SU-DHL-6 (cell line): ENCODE measurements at regions not wholly inside any gene's neighbourhood (a gene's known extent, or its start where the extent isn't known, plus 50 kb on each side); places are given as distances from the start of the nearest gene placed in this dataset.

ENCODE experiments used
- H2AFZ ChIP-seq: fragments of 200-600 bp; sonication (generic); 2 replicates; pipeline ENCODE4 v1.6.1; 2014; ENCODE audit warnings: low read depth, mild to moderate bottlenecking, moderate library complexity, mixed read lengths, antibody characterized with exemption, low read length; ENCODE audit not compliant: severe bottlenecking
- H3F3A ChIP-seq: fragments of 200-600 bp; shearing (Covaris generic); 2 replicates; pipeline ENCODE4 v1.6.0; 2016; ENCODE audit warnings: antibody characterized with exemption, mild to moderate bottlenecking; ENCODE audit not compliant: insufficient read depth
- H3K27ac ChIP-seq: fragments of 200-600 bp; sonication (generic); 2 replicates; pipeline ENCODE4 v1.5.1; 2016; ENCODE audit warnings: low read depth, mild to moderate bottlenecking, low read length, moderate library complexity, mixed read lengths
- H3K27me3 ChIP-seq: fragments of 200-600 bp; sonication (generic), shearing (Covaris generic); 2 replicates; pipeline ENCODE4 v1.6.0; 2014; ENCODE audit warnings: mild to moderate bottlenecking, low read length
- H3K36me3 ChIP-seq: fragments of 200-600 bp; sonication (generic); 2 replicates; pipeline ENCODE4 v1.6.1; 2014; ENCODE audit warnings: mild to moderate bottlenecking, low read length, mixed read lengths
- H3K4me2 ChIP-seq: fragments of 300-600, 200-600 bp; shearing (Covaris generic), sonication (generic); 2 replicates; pipeline ENCODE4 v1.6.0; 2014; ENCODE audit warnings: low read length, low read depth, mild to moderate bottlenecking; ENCODE audit not compliant: poor library complexity, severe bottlenecking
- H3K4me3 ChIP-seq: fragments of 200-600 bp; sonication (generic); 2 replicates; pipeline ENCODE4 v1.5.1; 2014; ENCODE audit warnings: antibody characterized with exemption, low read length, mild to moderate bottlenecking, mixed read lengths; ENCODE audit not compliant: insufficient read depth, poor library complexity, severe bottlenecking
- H3K79me2 ChIP-seq: fragments of 200-600 bp; sonication (generic); 2 replicates; pipeline ENCODE4 v1.6.1; 2014; ENCODE audit warnings: mild to moderate bottlenecking, low read length, moderate library complexity; ENCODE audit not compliant: insufficient read depth
- H3K9ac ChIP-seq: fragments of 200-600 bp; sonication (generic); 2 replicates; pipeline ENCODE4 v1.7.0; 2014; ENCODE audit warnings: mild to moderate bottlenecking, low read length
- H3K9me2 ChIP-seq: fragments of 200-600 bp; sonication (generic); replicated peaks from 2 replicates; pipeline ENCODE4 v1.6.1; 2014; ENCODE audit warnings: low read length; ENCODE audit not compliant: insufficient read depth
- H3K9me3 ChIP-seq: fragments of 200-600 bp; sonication (generic); 2 replicates; pipeline ENCODE4 v1.6.1; 2014; ENCODE audit warnings: low read length, mixed read lengths; ENCODE audit not compliant: insufficient read depth
- H4K20me1 ChIP-seq: fragments of 200-600 bp; sonication (generic); 2 replicates; pipeline ENCODE4 v1.6.1; 2014; ENCODE audit warnings: low read depth, mild to moderate bottlenecking, antibody characterized with exemption, low read length, moderate library complexity, mixed read lengths
- EZH2phosphoT487 ChIP-seq: fragments of 200-600 bp; sonication (generic), shearing (Covaris generic); conservative IDR thresholded peaks from 2 replicates; pipeline ENCODE4 v1.6.1; 2018; ENCODE audit warnings: mild to moderate bottlenecking, antibody characterized with exemption, low read length, moderate library complexity, mixed read lengths
- TF ChIP-seq, protein P1 (sequence below): fragments of 200-600 bp; sonication (generic); IDR thresholded peaks from one replicate; pipeline ENCODE4 v1.5.1; 2017; ENCODE audit warnings: antibody characterized with exemption, mild to moderate bottlenecking, low read length, moderate library complexity; ENCODE audit not compliant: insufficient read depth, poor library complexity, severe bottlenecking

DNA sequence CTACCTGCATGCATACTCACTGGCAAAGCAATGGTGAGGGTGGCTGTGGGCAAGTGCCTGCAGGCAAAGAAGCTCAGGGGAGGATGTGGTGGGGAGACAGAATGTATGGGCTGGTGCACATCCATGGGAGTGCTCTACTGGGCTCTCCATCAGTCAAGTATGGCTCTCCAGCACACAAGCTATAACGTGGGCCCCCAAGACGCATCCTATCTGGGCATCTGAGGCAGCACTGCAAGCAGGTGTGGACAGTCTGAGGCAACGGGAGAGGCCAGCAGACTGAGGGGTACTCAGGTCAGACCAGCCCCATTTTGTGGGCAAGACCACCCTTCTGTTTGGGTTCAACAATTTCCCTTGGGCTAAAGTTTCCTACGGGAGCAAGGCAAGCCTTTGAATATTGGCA, 1227.8 kb downstream of the FAM133A start:
- Histone ChIP-seq H3K4me2 (no peak overlapping the region), H3F3A (no peaks in the 10 kb centered on the region), H4K20me1 (no peaks in the 10 kb centered on the region), H3K9me2 (no peaks in the 10 kb centered on the region), H3K27ac (no peak overlapping the region), H3K4me3 (no peak overlapping the region), H3K9me3 (no peaks in the 10 kb centered on the region), H3K27me3 (no peaks in the 10 kb centered on the region), H3K79me2 (no peaks in the 10 kb centered on the region), H3K9ac (no peak overlapping the region), H3K36me3 (no peaks in the 10 kb centered on the region), H2AFZ (no peak overlapping the region)
- no peak for TF ChIP-seq EZH2phosphoT487
- TF ChIP-seq, protein P1, sequence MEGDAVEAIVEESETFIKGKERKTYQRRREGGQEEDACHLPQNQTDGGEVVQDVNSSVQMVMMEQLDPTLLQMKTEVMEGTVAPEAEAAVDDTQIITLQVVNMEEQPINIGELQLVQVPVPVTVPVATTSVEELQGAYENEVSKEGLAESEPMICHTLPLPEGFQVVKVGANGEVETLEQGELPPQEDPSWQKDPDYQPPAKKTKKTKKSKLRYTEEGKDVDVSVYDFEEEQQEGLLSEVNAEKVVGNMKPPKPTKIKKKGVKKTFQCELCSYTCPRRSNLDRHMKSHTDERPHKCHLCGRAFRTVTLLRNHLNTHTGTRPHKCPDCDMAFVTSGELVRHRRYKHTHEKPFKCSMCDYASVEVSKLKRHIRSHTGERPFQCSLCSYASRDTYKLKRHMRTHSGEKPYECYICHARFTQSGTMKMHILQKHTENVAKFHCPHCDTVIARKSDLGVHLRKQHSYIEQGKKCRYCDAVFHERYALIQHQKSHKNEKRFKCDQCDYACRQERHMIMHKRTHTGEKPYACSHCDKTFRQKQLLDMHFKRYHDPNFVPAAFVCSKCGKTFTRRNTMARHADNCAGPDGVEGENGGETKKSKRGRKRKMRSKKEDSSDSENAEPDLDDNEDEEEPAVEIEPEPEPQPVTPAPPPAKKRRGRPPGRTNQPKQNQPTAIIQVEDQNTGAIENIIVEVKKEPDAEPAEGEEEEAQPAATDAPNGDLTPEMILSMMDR, result no peak

DNA sequence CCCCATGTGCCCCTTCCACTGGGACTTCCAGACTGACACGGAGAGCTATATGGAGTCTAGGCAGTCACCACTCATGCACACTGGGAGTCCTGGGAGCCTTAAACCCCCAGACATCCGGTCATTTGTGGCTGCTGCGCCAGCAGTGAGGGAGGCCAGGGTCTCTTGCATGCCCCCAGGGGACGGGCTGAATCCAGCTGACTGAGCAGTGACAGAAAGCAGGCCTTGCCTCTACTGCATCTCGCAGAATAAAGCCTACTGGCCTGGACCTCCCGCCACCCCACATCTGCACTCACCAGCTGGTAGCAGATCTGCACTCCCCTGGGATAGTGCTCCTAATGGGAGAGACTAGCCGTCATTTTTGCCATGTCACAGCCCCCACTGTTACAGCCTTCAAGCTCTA, 1234.2 kb downstream of the FAM133A start:
- Histone ChIP-seq H3K27ac (no peak overlapping the region), H3K4me3 (no peak overlapping the region), H2AFZ (no peak overlapping the region), H3F3A (no peaks in the 10 kb centered on the region), H3K9ac (no peak overlapping the region), H4K20me1 (no peaks in the 10 kb centered on the region), H3K9me2 (no peaks in the 10 kb centered on the region), H3K79me2 (no peaks in the 10 kb centered on the region), H3K9me3 (no peaks in the 10 kb centered on the region), H3K27me3 (no peaks in the 10 kb centered on the region), H3K36me3 (no peaks in the 10 kb centered on the region), H3K4me2 (no peak overlapping the region)
- TF ChIP-seq EZH2phosphoT487, result no peak
- TF ChIP-seq, protein P1, result no peak

DNA sequence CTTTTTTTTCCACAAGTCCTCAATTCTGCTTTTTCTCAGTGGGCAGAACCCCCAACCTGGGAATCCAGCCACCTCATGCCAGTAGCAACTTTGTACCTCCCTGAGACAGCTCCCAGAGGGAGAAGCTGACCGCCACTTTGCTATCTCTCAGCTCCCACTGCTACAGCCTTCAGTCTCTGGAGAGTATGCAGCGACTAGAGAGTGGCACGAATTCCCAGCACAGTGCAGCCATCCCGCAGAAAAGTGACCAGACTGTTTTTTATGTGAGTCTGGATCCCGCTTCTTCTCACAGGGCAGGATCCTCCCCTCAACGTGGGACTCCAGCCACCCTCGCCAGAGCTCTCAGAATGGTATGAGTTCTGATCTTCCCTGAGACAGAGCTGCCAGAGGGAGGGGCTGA, 1234.6 kb downstream of the FAM133A start:
- Histone ChIP-seq H2AFZ (no peak overlapping the region), H3K36me3 (no peaks in the 10 kb centered on the region), H3K4me3 (no peak overlapping the region), H3K9ac (no peak overlapping the region), H4K20me1 (no peaks in the 10 kb centered on the region), H3F3A (no peaks in the 10 kb centered on the region), H3K79me2 (no peaks in the 10 kb centered on the region), H3K9me2 (no peaks in the 10 kb centered on the region), H3K27ac (no peak overlapping the region), H3K4me2 (no peak overlapping the region), H3K9me3 (no peaks in the 10 kb centered on the region), H3K27me3 (no peaks in the 10 kb centered on the region)
- TF ChIP-seq, protein P1, result no peak
- TF ChIP-seq EZH2phosphoT487, result no peak

DNA sequence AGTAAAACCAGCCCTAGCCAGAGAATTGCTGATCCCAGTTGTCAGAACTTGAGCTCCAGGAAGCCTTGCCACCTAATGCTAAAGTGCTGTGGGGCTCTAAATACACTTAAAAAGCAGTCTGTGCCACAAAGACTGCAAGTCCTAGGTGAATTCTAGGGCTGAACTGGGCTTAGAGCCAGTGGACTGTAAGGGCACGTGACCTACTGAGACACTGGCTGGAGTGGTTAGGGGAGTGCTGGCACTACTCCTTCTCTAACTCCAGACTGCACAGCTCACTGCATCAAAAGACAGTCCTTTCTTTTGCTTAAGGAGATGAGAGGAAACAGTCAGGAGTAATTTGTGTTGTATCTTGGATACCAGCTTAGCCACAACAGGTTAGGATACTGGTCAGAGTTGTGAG, 1240.2 kb downstream of the FAM133A start:
- TF ChIP-seq, protein P1, result no peak
- TF ChIP-seq EZH2phosphoT487, result no peak
- H3K4me3 ChIP-seq, result no peak overlapping the region
- H3K79me2 ChIP-seq, result no peaks in the 10 kb centered on the region
- no peak overlapping the region for H3K9ac ChIP-seq
- H3K27me3 ChIP-seq, result no peaks in the 10 kb centered on the region
- H3K9me3 ChIP-seq, result no peaks in the 10 kb centered on the region
- no peaks in the 10 kb centered on the region for H3K36me3 ChIP-seq
- no peak overlapping the region for H3K27ac ChIP-seq
- H3F3A ChIP-seq, result no peaks in the 10 kb centered on the region
- H3K9me2 ChIP-seq, result no peaks in the 10 kb centered on the region
- H4K20me1 ChIP-seq, result no peaks in the 10 kb centered on the region
- H3K4me2 ChIP-seq, result no peak overlapping the region
- no peak overlapping the region for H2AFZ ChIP-seq
